HuH-7 (cell line): ENCODE measurements at regions not wholly inside any gene's neighbourhood (a gene's known extent, or its start where the extent isn't known, plus 50 kb on each side); places are given as distances from the start of the nearest gene placed in this dataset.
A peak's percentile ranks its signal among the peaks of the same experiment; 100 is the strongest.
"Not testable (repeated sequence)": the region's sequence is repeated elsewhere in the genome, so short reads cannot be mapped to it uniquely, and the experiment has no call there.

Source experiments
- DNase-seq: peaks from one replicate; pipeline ENCODE4 v3.0.0; 2011; ENCODE audit warnings: low spot score

DNA sequence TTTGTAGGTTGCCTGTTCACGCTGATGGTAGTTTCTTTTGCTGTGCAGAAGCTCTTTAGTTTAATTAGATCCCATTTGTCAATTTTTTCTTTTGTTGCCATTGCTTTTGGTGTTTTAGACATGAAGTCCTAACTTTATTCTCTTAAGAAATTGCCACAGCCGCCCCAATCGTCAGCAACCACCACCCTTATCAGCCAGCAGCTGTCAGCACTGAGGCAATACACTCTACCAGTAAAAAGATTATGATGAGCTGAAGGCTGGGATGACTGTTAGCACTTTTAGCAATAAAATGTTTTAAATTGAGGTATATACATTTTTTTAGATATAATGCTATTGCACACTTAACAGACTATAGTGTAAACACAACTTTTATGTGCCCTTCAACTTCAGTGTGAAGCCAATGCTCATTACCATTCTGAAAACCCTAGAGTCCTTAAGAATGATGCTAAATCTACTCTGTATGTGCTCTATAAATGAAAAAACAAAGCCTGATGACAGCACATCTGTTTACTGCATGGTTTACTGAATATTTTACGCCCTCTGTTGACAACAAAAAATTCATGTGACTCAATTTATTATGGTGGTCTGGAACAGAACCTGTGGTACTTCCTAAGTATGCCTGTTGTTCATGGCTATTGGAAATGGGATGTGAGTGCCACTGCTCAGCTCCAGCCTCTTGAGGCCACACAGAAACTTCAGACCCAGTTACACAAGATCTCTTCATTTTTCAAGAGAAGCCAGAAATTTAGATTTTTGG lies 197.4 kb downstream of the DUSP6 start:
- DNase-seq: no peak

DNA sequence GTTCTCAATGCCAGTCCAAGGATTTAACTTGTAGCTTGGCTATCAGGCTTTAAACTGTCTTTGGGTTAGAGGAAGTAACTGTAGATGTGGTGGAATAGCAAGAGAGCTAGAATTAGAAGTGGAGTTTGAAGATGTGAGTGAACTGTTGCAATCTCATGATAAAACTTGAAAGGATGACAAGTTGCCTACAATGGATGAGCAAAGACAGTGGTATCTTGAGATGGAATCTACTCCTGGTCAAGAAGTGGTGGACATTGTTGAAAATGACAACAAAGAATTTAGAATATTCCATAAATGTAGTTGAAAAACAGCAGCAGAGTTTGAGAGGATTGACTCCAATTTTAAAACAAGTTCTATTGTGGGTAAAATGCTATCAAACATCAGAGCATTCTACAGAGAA lies 199.0 kb downstream of the DUSP6 start:
- DNase-seq: no peak

DNA sequence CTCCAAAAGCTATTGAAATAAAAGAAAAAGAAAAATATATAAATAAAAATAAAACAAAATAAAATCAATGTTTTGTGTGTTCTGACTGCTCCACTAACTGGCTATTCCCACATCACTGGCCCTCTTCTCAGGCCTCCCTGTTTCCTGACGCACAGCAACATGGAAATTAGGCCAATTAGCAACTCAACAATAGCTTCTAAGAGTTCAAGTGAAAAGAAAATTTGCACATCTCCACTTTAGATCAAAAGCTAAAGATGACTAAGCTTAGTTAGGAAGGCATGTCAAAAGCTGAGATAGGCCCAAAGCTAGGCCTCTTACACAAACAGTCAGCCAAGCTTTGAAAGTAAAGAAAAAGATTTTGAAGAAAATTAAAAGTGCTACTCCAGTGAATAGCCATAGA lies 200.8 kb downstream of the DUSP6 start:
- DNase-seq: no peak

DNA sequence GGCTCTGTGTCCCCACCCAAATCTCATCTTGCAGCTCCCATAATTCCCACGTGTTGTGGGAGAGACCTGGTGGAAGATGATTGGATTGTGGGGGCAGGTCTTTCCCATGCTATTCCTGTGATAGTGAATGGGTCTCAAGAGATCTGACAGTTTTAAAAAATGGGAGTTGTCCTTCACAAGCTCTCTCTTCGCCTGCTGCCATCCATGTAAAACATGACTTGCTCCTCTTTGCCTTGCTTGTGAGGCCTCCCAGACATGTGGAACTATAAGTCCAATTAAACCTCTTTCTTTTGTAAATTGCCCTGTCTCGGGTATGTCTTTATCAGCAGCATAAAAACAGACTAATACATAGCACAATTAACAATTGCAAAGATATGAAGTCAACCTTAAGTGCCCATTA lies 201.5 kb downstream of the DUSP6 start:
- not testable (repeated sequence) for DNase-seq

DNA sequence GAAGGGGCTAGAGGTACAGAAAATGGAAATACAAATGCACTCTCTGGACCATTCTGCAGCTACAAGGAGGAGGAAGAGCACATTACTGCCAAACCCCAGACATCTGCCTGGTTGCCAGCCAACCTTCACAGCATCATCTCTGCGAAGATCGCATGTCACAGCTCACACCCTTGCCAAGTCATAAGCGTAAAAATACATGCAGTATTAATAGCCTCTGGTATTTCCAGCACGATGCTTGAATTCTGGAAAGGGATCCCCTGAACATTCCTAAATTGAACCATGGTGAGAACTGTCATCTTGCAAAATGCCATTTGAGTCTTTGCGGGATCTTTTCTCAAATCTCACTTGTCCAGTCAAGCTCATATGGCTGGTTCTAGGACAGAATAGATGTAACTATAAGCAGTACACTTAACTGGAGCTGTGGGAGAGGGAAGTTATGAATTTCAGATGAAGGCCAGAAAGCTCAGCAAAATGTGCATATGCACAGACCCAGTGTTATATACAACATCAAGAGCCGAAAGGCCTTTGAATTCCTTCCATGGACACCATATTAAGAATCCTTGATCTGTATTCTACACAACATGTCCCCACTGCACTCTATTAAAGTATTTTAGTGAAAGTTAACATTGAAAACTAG lies 211.6 kb downstream of the DUSP6 start:
- DNase-seq: no peak

DNA sequence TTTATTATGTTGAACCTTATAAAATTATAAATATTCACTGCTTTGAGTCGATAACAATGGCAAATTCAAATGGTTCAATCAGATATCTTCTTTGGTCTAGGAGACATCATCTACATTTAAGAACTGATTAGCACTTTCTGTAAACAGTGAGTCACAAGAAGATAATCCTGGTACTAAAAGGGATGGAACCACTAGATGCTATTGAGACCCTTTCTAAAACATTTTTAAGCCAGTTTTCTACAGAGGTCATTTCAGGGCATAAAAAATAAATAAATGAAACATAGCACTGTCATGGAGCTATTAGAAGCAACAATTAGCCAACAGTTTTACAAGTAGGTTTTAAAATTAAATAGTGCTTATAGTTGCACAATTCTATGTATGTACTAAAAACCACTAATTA lies 212.2 kb downstream of the DUSP6 start:
- DNase-seq: no peak

DNA sequence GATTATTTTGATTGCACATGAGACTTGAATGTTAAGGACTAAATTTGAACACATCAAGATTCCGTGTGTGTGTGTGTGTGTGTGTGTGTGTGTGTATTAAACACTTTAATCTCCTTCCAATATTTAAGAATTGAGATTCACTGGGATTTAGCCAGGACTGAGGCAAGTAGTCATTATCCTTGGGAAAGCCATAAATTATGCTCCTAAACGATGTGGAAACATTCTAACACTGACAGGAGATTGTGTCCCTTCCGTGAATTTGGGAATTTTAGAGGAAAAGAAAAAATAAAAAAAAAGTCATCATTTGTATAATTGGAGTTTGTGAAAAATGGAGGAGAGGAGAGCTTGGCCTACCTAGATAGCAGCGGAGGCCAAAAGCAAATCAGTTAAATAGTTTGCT lies 212.9 kb downstream of the DUSP6 start:
- DNase-seq: no peak

DNA sequence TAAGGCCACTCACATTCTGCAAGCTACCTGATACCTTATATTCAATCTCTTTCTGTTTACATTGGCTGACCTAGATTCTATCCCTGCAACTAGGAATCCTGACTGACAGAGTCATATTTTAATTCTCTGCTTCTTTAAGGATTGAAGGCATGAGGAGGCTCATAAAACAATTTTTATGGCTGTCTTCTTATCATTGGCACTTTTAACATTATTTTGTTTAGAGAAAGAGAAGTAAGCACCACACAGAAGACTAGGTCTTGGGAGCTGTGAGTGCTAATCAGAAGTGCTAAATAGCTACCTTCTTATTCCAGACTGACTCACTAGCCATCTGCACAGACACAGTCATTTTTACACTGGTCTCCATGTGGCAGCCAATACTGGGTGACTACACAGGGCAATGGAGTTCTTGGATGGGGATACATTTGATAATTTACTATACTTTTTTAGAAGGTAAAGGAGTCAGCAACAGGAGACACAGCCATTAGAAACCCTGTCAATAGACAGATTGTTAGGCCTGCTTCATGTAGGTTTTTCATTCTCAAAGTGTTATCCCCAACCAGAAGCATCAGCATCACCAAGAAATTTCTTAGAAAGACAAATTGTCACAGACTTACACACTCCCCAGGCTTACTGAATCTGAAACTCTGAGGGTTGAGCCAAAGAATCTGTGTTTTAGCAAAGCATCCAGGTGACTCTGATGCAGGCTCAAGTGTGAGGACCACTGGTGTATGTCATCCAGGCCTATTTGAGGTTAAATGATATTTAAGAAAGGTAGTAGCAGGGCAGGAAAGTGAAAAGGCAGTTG lies 214.1 kb downstream of the DUSP6 start:
- no peak for DNase-seq

DNA sequence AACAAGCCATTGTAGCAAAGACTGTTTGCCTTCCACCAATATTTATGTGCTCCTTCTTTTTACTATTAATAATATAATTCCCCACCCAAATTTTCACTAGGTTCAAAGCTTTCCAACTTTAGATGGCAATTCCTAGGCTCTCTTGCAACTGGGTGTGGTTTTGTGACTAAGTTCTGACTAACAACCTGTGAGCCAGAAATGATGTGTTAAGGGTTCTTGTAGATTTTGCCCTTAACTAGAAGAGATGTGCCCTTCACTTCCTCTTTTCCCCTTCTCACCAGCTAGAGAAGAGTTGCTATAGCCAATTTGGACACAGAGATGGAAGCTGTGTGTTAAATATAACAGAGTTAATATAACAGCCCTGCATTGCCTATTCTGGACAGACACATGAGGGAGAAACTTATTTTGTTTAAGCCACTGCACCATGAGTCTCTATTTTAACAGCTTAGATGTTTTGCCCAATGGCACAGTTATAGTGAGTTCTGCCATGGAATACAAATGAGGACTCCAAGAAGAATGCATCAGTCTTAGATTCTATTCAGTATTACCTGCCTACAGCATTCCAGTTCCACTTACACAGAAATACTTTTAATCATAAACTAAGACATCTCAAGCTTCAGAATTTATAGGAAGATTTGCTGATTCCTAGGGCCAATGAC lies 216.2 kb downstream of the DUSP6 start:
- DNase-seq: no peak

DNA sequence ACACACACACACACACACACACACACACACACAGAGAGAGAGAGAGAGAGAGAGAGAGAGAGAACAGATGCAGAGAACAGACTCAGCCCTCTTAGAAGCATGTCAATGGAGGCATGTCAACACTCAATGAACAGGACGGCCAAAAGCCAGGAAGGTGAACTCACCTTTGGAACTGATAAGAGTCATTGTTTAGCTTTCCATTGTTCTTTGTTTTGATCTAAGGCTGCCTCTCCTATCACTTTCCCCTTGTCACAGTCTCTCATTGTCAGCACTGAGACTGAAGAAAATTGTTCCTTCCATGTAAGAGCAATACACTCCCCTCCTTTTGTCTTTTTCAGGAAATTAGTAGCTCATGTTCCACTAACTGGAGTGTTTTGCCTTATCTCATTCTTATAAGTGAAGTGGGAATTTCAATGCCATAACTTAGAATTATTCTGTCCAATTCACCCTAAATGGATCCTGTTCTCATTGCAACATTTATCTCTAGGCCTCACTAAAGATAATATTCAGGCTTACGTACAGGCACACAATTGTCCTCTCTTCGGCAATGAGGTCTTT lies 218.0 kb downstream of the DUSP6 start:
- no peak for DNase-seq

DNA sequence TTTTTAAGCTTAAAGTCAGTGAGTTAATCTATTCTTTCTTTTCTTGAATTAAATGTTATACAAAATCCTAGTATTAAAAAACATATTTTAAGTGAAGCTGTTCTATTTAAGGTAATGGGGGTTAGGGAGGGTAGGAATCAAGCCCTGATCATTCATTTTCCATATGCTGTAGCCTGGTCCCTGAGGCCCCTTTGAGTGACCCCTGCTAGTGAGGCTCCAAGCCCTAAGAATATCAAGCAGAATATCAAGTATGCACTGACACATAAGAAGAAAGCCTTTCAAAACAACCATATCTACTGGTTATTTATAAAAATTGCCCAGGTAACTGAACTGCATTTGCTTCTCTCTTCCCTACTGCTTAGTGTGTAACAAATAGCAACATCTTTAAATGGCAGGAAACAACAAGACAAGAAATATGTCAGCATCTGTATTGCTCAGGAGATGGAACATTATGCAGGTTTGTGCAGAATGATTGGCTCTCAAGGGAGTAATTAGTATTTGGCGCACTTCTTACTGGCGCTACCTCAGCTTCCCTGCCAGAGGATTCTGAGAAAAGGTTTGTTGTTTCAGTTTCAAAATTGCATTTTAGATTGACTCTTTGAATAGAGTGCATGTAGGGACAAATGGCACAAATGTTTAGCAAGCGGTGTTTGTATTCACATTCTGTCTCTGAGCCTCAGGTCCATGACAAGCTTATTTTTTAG lies 223.0 kb downstream of the DUSP6 start:
- no peak for DNase-seq

DNA sequence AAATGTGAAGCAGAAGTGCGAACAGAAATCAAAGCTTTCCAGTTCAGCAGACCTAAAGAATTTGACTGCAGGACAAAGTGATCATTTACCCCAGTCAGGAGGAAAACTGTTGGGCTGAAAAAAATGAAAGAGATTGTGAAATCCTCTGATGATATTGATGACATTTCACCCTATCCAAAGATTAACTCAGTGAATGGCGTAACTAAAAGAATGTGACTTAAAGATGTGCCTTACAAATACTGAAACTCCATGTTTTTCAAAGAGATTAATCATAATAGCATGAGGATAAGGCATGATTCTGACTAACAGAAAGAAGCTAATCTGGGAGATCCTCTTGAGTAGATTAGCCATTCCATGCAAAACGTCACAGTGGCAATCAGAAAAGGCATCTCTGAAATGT lies 225.6 kb downstream of the DUSP6 start:
- no peak for DNase-seq

DNA sequence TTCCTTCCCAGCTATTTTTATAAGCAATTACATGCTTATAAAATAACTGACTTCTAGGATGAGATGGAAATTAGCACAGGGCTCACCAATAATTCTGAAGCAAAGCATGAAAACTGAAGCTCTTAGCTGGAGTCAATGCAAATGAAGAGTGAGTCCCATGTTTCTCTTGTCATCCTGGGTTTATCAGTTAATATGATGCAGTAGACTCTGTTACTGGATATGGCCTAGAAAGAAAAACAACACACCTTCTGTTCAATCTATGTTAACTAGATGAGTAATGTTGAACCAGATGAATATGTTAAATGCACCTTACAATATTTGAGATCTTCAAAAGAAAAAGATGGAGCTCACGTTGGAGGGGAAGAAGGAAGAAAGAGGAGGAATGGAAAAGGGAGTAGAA lies 229.4 kb downstream of the DUSP6 start:
- DNase-seq: no peak

DNA sequence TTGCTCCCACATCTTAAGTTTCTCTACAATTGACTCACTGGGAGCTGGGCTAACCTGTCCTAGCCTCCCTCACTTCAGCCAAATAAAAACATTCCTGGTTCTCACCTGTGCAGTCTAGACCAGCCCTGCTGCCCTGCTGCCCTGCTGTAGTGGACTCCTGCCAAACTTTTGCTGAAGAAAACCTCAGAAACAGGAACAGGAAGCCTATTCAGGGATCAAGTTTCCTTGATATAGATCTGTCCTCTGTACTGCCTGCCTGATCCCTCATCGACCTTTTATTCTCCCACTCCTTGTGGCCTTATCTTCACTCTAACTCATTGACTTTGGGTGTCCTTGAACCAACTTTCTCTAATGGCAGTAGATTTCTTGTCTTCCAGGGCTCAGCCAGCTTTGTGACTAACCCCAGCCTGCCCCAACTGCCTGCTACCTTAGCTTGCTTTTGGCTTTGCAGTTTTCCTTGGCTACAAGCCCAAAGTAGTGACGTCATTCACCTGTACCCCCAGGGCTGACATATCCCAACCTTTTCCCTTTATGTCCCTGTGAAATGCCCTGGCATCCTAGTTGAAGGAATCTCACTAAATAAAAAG lies 234.8 kb downstream of the DUSP6 start:
- peak; percentile 18 for DNase-seq

DNA sequence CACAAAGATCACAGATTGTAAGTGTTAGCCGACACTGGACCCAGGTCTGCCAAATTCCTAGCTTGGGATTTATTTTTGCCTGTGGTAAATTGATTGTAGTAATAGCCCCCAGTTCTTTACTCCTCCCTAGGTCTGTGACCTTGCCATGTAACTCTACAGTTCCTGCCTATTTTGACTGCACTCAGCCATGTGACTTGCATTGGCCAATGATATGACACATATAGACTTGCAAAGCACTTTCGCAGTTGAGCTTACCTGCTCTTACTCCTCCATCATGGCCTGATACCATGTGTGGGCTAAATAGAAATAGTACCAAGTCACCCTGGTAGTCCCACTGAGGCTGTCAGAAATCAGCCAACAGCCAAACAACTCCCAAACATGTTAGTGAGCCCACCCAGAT lies 240.3 kb downstream of the DUSP6 start:
- no peak for DNase-seq

DNA sequence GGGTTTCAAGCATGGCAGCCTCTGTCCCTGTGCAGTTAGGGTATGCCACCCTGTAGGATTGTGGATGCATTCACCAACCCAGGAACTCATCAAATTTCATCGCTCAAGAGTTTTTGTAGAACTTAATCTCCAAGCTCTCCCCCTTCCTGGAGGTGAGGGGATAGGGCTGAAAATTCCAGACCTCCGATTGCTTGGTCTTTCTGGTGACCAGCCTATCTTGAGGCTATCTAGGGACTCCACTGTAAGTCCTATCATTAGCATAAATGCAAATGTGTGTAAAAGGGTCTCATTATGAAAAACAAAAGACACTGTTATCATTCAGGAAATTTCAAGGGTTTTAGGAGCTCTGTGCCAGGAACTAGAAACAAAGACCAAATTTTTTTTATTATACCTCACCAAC lies 244.0 kb downstream of the DUSP6 start:
- no peak for DNase-seq

DNA sequence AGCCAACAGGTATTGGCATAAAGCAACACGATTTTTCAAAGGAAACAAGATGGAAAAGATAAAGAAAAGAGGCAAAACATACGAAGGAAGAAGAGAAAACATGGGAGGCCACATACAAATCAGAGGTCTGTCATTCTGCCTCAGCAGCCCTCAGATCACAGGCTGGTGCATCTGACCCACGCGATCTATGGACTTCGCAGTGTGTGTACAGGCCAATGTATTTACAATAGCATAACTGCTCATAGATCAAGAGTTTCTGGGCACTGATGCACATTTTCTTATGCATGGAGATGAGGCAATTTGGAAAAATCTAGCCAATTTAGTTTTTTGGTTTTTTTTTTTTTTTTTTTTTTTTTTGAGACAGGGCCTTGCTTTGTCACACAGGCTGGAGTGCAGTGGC lies 245.4 kb downstream of the DUSP6 start:
- no peak for DNase-seq

DNA sequence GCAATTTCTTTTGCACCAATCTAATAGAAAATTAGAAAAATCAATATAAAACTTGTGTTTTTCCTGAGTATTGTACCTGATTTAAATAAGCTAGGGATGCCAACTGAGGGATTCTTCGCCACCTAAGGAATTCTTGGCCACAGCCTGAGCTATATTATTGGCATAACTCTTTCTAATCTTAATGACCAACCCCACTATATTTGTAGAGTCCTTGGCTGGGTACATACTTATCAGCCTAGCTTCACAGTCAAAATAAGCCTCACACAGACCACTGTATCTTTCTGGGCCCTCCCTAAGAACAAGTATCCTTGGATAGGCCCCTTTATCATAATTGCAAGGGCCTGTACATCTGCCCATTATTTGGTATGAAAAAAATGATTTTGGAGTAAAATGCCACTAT lies 247.1 kb downstream of the DUSP6 start:
- no peak for DNase-seq

DNA sequence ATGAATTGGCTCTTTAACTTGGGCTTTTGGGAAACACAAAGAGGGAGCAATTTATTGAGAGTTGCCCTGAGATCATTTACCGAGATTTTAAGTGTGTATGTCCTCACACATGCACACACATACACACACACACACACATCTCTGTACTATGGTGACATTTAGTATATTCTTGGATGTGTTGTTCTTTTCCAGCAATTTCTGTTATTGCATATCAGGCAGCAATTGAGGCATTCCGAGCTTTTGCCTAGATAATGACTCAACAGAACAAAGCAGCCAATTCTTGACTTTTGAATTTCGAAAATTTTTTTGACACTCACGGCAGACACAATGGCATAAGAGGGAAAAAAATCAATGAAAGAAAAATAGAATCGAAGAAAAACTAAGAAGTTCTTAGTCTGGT lies 248.5 kb downstream of the DUSP6 start:
- DNase-seq: no peak

DNA sequence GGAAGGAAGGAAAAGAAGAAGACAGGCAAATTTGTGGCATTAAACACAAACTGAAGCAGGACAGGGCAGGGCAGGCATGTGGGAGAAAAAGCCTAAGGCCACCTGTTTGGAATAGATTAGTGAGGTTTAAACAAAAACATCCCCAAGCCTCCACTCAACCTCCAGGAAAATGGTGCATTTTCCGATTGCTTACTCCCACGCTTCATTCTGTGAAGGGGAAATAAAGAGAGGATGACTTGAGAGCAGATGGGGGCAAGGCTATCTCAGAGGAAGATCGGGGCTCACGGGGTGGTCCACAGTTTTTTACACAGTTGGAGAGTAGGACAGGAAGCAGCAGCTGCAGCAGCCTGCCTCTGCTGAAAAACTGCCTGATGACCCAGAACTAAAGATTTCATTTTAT lies 250.9 kb downstream of the DUSP6 start:
- no peak for DNase-seq

DNA sequence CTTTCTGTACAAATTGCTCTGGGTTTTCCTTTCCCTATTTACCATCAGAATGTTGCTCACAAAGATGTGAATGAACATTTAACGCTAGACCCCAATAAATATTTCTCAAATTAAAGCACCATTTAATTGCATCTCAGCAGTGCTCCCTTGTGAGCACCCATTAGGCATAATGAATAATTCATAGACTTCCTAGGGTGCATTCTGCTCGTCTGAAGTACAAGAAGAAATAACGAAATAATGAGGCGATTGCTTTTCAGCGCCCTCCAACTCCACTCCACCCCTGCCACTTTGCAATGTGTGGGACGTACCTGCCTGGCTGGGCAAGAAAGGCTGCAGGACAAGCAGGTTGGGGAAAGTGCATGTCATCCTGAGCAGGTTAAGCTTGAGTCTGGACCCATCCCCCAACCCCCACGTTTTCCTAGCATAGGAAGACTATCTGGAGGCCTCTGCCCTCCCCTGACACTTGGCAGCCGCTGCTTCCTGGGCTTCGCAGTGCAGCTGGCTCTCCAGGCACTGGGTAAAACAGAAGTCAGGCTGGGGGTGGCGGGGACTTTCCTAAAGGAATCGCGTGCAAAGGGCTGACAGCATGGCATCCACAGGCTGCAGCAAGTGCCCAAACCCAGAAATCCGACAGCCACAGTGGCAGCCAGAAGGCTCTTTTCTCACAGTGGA lies 253.7 kb downstream of the DUSP6 start:
- no peak for DNase-seq
